ENCODE measurements at regions not wholly inside any gene's neighbourhood (a gene's known extent, or its start where the extent isn't known, plus 50 kb on each side); places are given as distances from the start of the nearest gene placed in this dataset.

DNA sequence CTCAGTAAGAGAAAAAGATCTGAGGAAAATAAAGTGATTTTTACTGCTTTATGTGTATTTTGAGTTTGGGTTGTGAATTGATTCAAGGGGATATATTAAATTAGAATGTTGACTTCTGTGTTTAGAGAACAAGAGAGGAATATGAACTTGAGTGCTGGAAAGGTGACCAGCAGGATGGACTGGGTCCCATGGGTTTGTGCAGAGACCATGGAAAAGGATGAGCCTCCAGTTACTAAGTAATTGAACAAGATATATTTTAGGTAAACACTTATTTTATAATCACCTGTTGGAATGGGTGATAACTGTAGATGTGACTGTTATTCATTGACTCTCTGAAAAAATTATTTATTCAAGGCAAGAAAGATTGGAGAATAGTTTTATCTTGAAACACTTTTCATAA lies 82.0 kb upstream of the TOP3B start:
- Histone ChIP-seq H3F3A (ENCODE audit: insufficient read depth, low read length, poor library complexity, severe bottlenecking) (no peaks in the 10 kb centered on the region), H3K9me2 (ENCODE audit: insufficient read depth, low read length) (no peaks in the 10 kb centered on the region), H3K4me3 (ENCODE audit: low read length) (no peak overlapping the region), H3K36me3 (ENCODE audit: insufficient read depth, low read length) (no peaks in the 10 kb centered on the region), H3K9ac (ENCODE audit: low read length) (no peak overlapping the region), H3K27ac (ENCODE audit: low read length) (no peak overlapping the region), H3K9me3 (ENCODE audit: low read length) (no peaks in the 10 kb centered on the region), H2AFZ (ENCODE audit: low read depth, low read length) (no peak overlapping the region), H3K79me2 (replicated peaks; ENCODE audit: insufficient read depth, low read length) (no peaks in the 10 kb centered on the region), H3K4me2 (ENCODE audit: low read length) (no peak overlapping the region), H3K27me3 (ENCODE audit: insufficient read depth, low read depth, low read length) (peaks cover 2% of the 10 kb centered on the region), H4K20me1 (ENCODE audit: insufficient read depth) (no peaks in the 10 kb centered on the region)
- TF ChIP-seq EP300 (conservative IDR thresholded peaks at IDR 0.05; ENCODE audit: poor library complexity, severe bottlenecking) = no peak
- TF ChIP-seq RAD21 (conservative IDR thresholded peaks at IDR 0.05) = no peak
- no peak for TF ChIP-seq MXI1 (conservative IDR thresholded peaks at IDR 0.05; ENCODE audit: poor library complexity, severe bottlenecking)
- TF ChIP-seq CTCF (IDR thresholded peaks at IDR 0.05; ENCODE audit: poor library complexity, severe bottlenecking) = no peak
- TF ChIP-seq EZH2 (IDR thresholded peaks at IDR 0.05; ENCODE audit: borderline replicate concordance, insufficient read depth, low read length, poor library complexity, severe bottlenecking) = no peak
- no peak for TF ChIP-seq TAF1 (IDR thresholded peaks at IDR 0.05; ENCODE audit: low read depth)
- TF ChIP-seq POLR2AphosphoS5 (IDR thresholded peaks at IDR 0.05) = no peak
- no peak for TF ChIP-seq REST (IDR thresholded peaks at IDR 0.05; ENCODE audit: borderline replicate concordance)
- no peak for TF ChIP-seq SMC3 (conservative IDR thresholded peaks at IDR 0.05; ENCODE audit: poor library complexity)

- H2AFZ ChIP-seq (ENCODE audit: low read depth, low read length) = no peak overlapping the region
- no peaks in the 10 kb centered on the region for H3K36me3 ChIP-seq (ENCODE audit: insufficient read depth, low read length)
- no peak overlapping the region for H3K4me2 ChIP-seq (ENCODE audit: low read length)
- no peak overlapping the region for H3K9ac ChIP-seq (ENCODE audit: low read length)
- no peaks in the 10 kb centered on the region for H4K20me1 ChIP-seq (ENCODE audit: insufficient read depth)
- no peak overlapping the region for H3K27ac ChIP-seq (ENCODE audit: low read length)
- no peaks in the 10 kb centered on the region for H3K9me2 ChIP-seq (ENCODE audit: insufficient read depth, low read length)
- no peaks in the 10 kb centered on the region for H3K79me2 ChIP-seq (replicated peaks; ENCODE audit: insufficient read depth, low read length)
- H3K27me3 ChIP-seq (ENCODE audit: insufficient read depth, low read depth, low read length) = peaks cover 2% of the 10 kb centered on the region
- H3K9me3 ChIP-seq (ENCODE audit: low read length) = no peaks in the 10 kb centered on the region
- no peak overlapping the region for H3K4me3 ChIP-seq (ENCODE audit: low read length)
- TF ChIP-seq EP300 (conservative IDR thresholded peaks at IDR 0.05; ENCODE audit: poor library complexity, severe bottlenecking) (no peak), CTCF (IDR thresholded peaks at IDR 0.05; ENCODE audit: poor library complexity, severe bottlenecking) (no peak), POLR2AphosphoS5 (IDR thresholded peaks at IDR 0.05) (no peak), RAD21 (conservative IDR thresholded peaks at IDR 0.05) (no peak), SMC3 (conservative IDR thresholded peaks at IDR 0.05; ENCODE audit: poor library complexity) (no peak), TAF1 (IDR thresholded peaks at IDR 0.05; ENCODE audit: low read depth) (no peak), MXI1 (conservative IDR thresholded peaks at IDR 0.05; ENCODE audit: poor library complexity, severe bottlenecking) (no peak), EZH2 (IDR thresholded peaks at IDR 0.05; ENCODE audit: borderline replicate concordance, insufficient read depth, low read length, poor library complexity, severe bottlenecking) (no peak)
- H3F3A ChIP-seq (ENCODE audit: insufficient read depth, low read length, poor library complexity, severe bottlenecking) = no peaks in the 10 kb centered on the region
Measured at GRCh38 chr22:22062306-22062793, 79.8 kb upstream of the TOP3B start.
